ENCODE measurements at regions not wholly inside any gene's neighbourhood (a gene's known extent, or its start where the extent isn't known, plus 50 kb on each side); places are given as distances from the start of the nearest gene placed in this dataset.

- TF ChIP-seq JUND (IDR thresholded peaks at IDR 0.05; ENCODE audit: low read depth, low read length): no peak
- TF ChIP-seq REST (IDR thresholded peaks at IDR 0.05; ENCODE audit: low read depth, low read length): no peak
- no peak for TF ChIP-seq ZBTB40 (IDR thresholded peaks at IDR 0.05; ENCODE audit: borderline replicate concordance)
- no peak for TF ChIP-seq TAF1 (IDR thresholded peaks at IDR 0.05; ENCODE audit: borderline replicate concordance, low read depth, low read length)
- TF ChIP-seq POLR2A (IDR thresholded peaks at IDR 0.05; ENCODE audit: low read depth, low read length): no peak
- no peak for TF ChIP-seq ZBTB33 (IDR thresholded peaks at IDR 0.05)
- TF ChIP-seq CTCF (IDR thresholded peaks at IDR 0.05 in 2 of 3, conservative IDR thresholded peaks at IDR 0.05 in 1 of 3; ENCODE audit: control insufficient read depth in 2 of 3, extremely low read depth in 1 of 3, insufficient read depth in 1 of 3, low read depth in 3 of 3, low read length in 3 of 3): no peak
- TF ChIP-seq PBX3 (IDR thresholded peaks at IDR 0.05; ENCODE audit: insufficient replicate concordance, low read depth, low read length): no peak
These were observed 971.3 kb upstream of the CDH18 start for GRCh38 chr5:20959347-20959746.

All from GM12878 (cell line).